H1 (cell line): ENCODE measurements at regions not wholly inside any gene's neighbourhood (a gene's known extent, or its start where the extent isn't known, plus 50 kb on each side); places are given as distances from the start of the nearest gene placed in this dataset.

Experiments used
- CTCF ChIA-PET: fragments of 300-600 bp; sonication (Branson Sonifier 250); formaldehyde crosslinking; loops from one replicate; lab custom pipeline; 2021; ENCODE audit not compliant: partially characterized antibody; lab: Charles Lee
- POLR2A ChIA-PET: fragments of 300-600 bp; sonication (Branson Sonifier 250); formaldehyde crosslinking; loops from one replicate; lab custom pipeline; 2021; ENCODE audit warnings: inconsistent platforms; ENCODE audit not compliant: partially characterized antibody; lab: Charles Lee
- DNase-seq, 2 experiments: peaks; one replicate each; pipeline versions ENCODE4 v3.0.0 to v3.0.0-alpha.2; 2010 to 2022; ENCODE audit warnings: low spot score in 2 of 2, low read depth in 1 of 2, mixed read lengths in 1 of 2
- FAIRE-seq: peaks from 2 replicates; lab custom pipeline; 2011; peaks lifted over from hg19 to GRCh38; lab: Jason Lieb, UNC
- H2AFZ ChIP-seq: 2 replicates; pipeline ENCODE4 v1.8.1; 2012; ENCODE audit warnings: low read length, inconsistent platforms
- H2AK5ac ChIP-seq: 2 replicates; pipeline ENCODE4 v1.6.1; 2013; ENCODE audit warnings: low read depth, low read length
- H2BK120ac ChIP-seq: replicated peaks from 2 replicates; pipeline ENCODE3; 2013; ENCODE audit warnings: low read depth, low read length, inconsistent platforms
- H2BK12ac ChIP-seq: 2 replicates; pipeline ENCODE4 v1.6.1; 2013; ENCODE audit warnings: low read depth, low read length
- H2BK15ac ChIP-seq: 2 replicates; pipeline ENCODE4 v1.6.1; 2013; ENCODE audit warnings: low read length
- H2BK20ac ChIP-seq: 2 replicates; pipeline ENCODE4 v1.6.1; 2013; ENCODE audit warnings: low read length
- H2BK5ac ChIP-seq: 2 replicates; pipeline ENCODE4 v1.6.1; 2013; ENCODE audit warnings: low read depth, low read length
- H3K14ac ChIP-seq: 2 replicates; pipeline ENCODE4 v1.6.1; 2013; ENCODE audit warnings: inconsistent platforms; ENCODE audit not compliant: insufficient read length
- H3K18ac ChIP-seq: 2 replicates; pipeline ENCODE4 v1.6.1; 2013; ENCODE audit warnings: low read length; ENCODE audit errors: extremely low read depth
- H3K23ac ChIP-seq: 2 replicates; pipeline ENCODE4 v1.6.1; 2013; ENCODE audit warnings: inconsistent platforms; ENCODE audit not compliant: insufficient read length
- H3K23me2 ChIP-seq: 2 replicates; pipeline ENCODE4 v1.6.1; 2013; ENCODE audit warnings: low read depth, low read length
- H3K27ac ChIP-seq: 2 replicates; pipeline ENCODE4 v1.6.1; 2011; ENCODE audit warnings: low read depth, low read length, inconsistent platforms
- H3K27me3 ChIP-seq, 4 experiments: replicated peaks in 1 of 4; 1 replicate in 1 of 4; 2 replicates in 3 of 4; pipeline versions ENCODE4 v1.6.1 to v1.8.1; 2011 to 2013; ENCODE audit warnings: low read length in 3 of 4, mild to moderate bottlenecking in 3 of 4, inconsistent platforms in 2 of 4, mixed read lengths in 2 of 4, moderate library complexity in 1 of 4; ENCODE audit not compliant: control insufficient read depth in 3 of 4, insufficient read depth in 3 of 4; ENCODE audit errors: extremely low read depth in 1 of 4
- H3K36me3 ChIP-seq, 4 experiments: 2 replicates each; pipeline versions ENCODE4 v1.6.1 to v1.8.1; 2011 to 2013; ENCODE audit warnings: mild to moderate bottlenecking in 4 of 4, low read length in 3 of 4, moderate library complexity in 2 of 4, control low read depth in 1 of 4, inconsistent platforms in 1 of 4; ENCODE audit not compliant: insufficient read depth in 4 of 4, control insufficient read depth in 2 of 4
- H3K4ac ChIP-seq: replicated peaks from 2 replicates; pipeline ENCODE3; 2013; ENCODE audit warnings: low read length, low read depth, mixed read lengths, inconsistent platforms; ENCODE audit not compliant: insufficient read length
- H3K4me1 ChIP-seq, 4 experiments: replicated peaks in 1 of 4; 1 replicate in 1 of 4; 2 replicates in 3 of 4; pipeline versions ENCODE4 v1.6.1 to v1.8.1; 2011 to 2013; ENCODE audit warnings: low read length in 3 of 4, inconsistent platforms in 2 of 4, mixed read lengths in 1 of 4; ENCODE audit not compliant: insufficient read depth in 4 of 4, control insufficient read depth in 3 of 4
- H3K4me2 ChIP-seq, 2 experiments: 2 replicates each; pipeline versions ENCODE4 v1.6.1 to v1.8.1; 2011 to 2013; ENCODE audit warnings: low read depth in 2 of 2, low read length in 2 of 2, control low read depth in 1 of 2, inconsistent platforms in 1 of 2, mild to moderate bottlenecking in 1 of 2; ENCODE audit not compliant: insufficient read depth in 1 of 2
- H3K4me3 ChIP-seq, 4 experiments: fragments of 200-600, 300-600 bp in 1 of 4; sonication (generic), shearing (Covaris generic), sonication (Bioruptor Twin) in 1 of 4; 2 replicates each; pipeline versions ENCODE4 v1.5.1 to v1.8.1; 2011 to 2016; ENCODE audit warnings: low read length in 4 of 4, low read depth in 3 of 4, control low read depth in 2 of 4, inconsistent platforms in 2 of 4, mild to moderate bottlenecking in 2 of 4, mixed read lengths in 1 of 4, moderate library complexity in 1 of 4; ENCODE audit not compliant: insufficient read depth in 2 of 4; ENCODE audit errors: extremely low read depth in 1 of 4
- H3K56ac ChIP-seq: replicated peaks from 2 replicates; pipeline ENCODE3; 2013; ENCODE audit warnings: low read depth, mild to moderate bottlenecking, mixed read lengths, low read length, inconsistent platforms; ENCODE audit not compliant: insufficient read length
- H3K79me1 ChIP-seq: 2 replicates; pipeline ENCODE4 v1.6.1; 2013; ENCODE audit warnings: low read depth, low read length, control low read depth
- H3K79me2 ChIP-seq, 2 experiments: 2 replicates each; pipeline versions ENCODE4 v1.6.1 to v1.8.1; 2012 to 2013; ENCODE audit warnings: low read length in 2 of 2, mild to moderate bottlenecking in 2 of 2, inconsistent platforms in 1 of 2; ENCODE audit not compliant: insufficient read depth in 2 of 2, control insufficient read depth in 1 of 2
- H3K9ac ChIP-seq, 4 experiments: replicated peaks in 1 of 4; 1 replicate in 1 of 4; 2 replicates in 3 of 4; pipeline versions ENCODE4 v1.6.1 to v1.8.1; 2011 to 2013; ENCODE audit warnings: low read depth in 3 of 4, low read length in 3 of 4, control low read depth in 2 of 4, mild to moderate bottlenecking in 2 of 4, moderate library complexity in 2 of 4, inconsistent platforms in 1 of 4; ENCODE audit errors: extremely low read depth in 1 of 4
- H3K9me3 ChIP-seq, 2 experiments: 2 replicates each; pipeline versions ENCODE4 v1.6.1 to v1.8.1; 2012 to 2013; ENCODE audit warnings: mild to moderate bottlenecking in 2 of 2, moderate library complexity in 2 of 2, control low read depth in 1 of 2, inconsistent platforms in 1 of 2, low read depth in 1 of 2, low read length in 1 of 2, mixed read lengths in 1 of 2; ENCODE audit not compliant: insufficient read depth in 2 of 2
- H4K20me1 ChIP-seq, 2 experiments: replicated peaks in 1 of 2; 2 replicates each; pipeline versions ENCODE3 to v1.8.1; 2011 to 2013; ENCODE audit warnings: inconsistent platforms in 2 of 2, low read length in 2 of 2, mild to moderate bottlenecking in 1 of 2; ENCODE audit not compliant: insufficient read depth in 2 of 2, control insufficient read depth in 1 of 2
- H4K5ac ChIP-seq: 2 replicates; pipeline ENCODE4 v1.6.1; 2013; ENCODE audit warnings: low read length, low read depth, mixed read lengths, inconsistent platforms; ENCODE audit not compliant: insufficient read length
- H4K8ac ChIP-seq: 2 replicates; pipeline ENCODE4 v1.8.0; 2013; ENCODE audit warnings: mild to moderate bottlenecking, moderate library complexity, low read length, inconsistent platforms; ENCODE audit not compliant: insufficient read depth; ENCODE audit errors: extremely low read depth
- H4K91ac ChIP-seq: replicated peaks from 2 replicates; pipeline ENCODE3; 2013; ENCODE audit warnings: low read length, mixed read lengths, inconsistent platforms; ENCODE audit not compliant: insufficient read length
- ASH2L ChIP-seq: fragments of 200-600, 300-600 bp; sonication (generic); IDR thresholded peaks from one replicate; pipeline ENCODE4 v1.7.1; 2017; ENCODE audit warnings: low read length
- BACH1 ChIP-seq: IDR thresholded peaks from 2 replicates; pipeline ENCODE4 v1.6.1; 2012; ENCODE audit warnings: low read length, improper control_type of control experiment
- CBX5 ChIP-seq: fragments of 300-800, 300-1000 bp; sonication (generic); IDR thresholded peaks from 2 replicates; pipeline ENCODE4 v1.7.1; 2016; ENCODE audit warnings: antibody characterized with exemption, low read length, low read depth
- GABPA ChIP-seq: IDR thresholded peaks from 2 replicates; pipeline ENCODE4 v1.6.1; 2011; ENCODE audit warnings: mild to moderate bottlenecking, low read length, moderate library complexity, borderline replicate concordance; ENCODE audit not compliant: insufficient read depth
- HDAC6 ChIP-seq: IDR thresholded peaks from one replicate; pipeline ENCODE4 v1.7.1; 2012; ENCODE audit warnings: low read depth, mild to moderate bottlenecking, inconsistent platforms, low read length, moderate library complexity
- MAFK ChIP-seq: IDR thresholded peaks from 2 replicates; pipeline ENCODE4 v1.6.1; 2012; ENCODE audit warnings: low read depth, mild to moderate bottlenecking, improper control_type of control experiment, low read length
- POLR2A ChIP-seq, 2 experiments: IDR thresholded peaks; 1 replicate in 1 of 2; 2 replicates in 1 of 2; pipeline ENCODE4 v1.6.1; 2011; ENCODE audit warnings: low read depth in 2 of 2, low read length in 2 of 2, mild to moderate bottlenecking in 2 of 2; ENCODE audit errors: control extremely low read depth in 1 of 2
- POU5F1 ChIP-seq: IDR thresholded peaks from 2 replicates; pipeline ENCODE4 v1.6.1; 2011; ENCODE audit warnings: low read depth, mild to moderate bottlenecking, low read length, moderate library complexity
- RAD21 ChIP-seq, 2 experiments: IDR thresholded peaks in 1 of 2; conservative IDR thresholded peaks in 1 of 2; 2 replicates each; pipeline ENCODE4 v1.6.1; 2011; ENCODE audit warnings: low read depth in 2 of 2, low read length in 2 of 2, improper control_type of control experiment in 1 of 2, inconsistent platforms in 1 of 2, mild to moderate bottlenecking in 1 of 2, moderate library complexity in 1 of 2
- SIX5 ChIP-seq: IDR thresholded peaks from 2 replicates; pipeline ENCODE4 v1.6.1; 2011; ENCODE audit warnings: mild to moderate bottlenecking, low read depth, low read length
- SP4 ChIP-seq: IDR thresholded peaks from 2 replicates; pipeline ENCODE4 v1.6.1; 2012; ENCODE audit warnings: low read length, inconsistent platforms
- SRF ChIP-seq: IDR thresholded peaks from 2 replicates; pipeline ENCODE4 v1.6.1; 2011; ENCODE audit warnings: mild to moderate bottlenecking, low read depth, low read length, moderate library complexity
- ZNF274 ChIP-seq: IDR thresholded peaks from 2 replicates; pipeline ENCODE4 v1.7.0; 2012; ENCODE audit warnings: low read length, borderline replicate concordance; ENCODE audit errors: extremely low read depth
- WGBS, 2 experiments: shearing (Covaris generic) in 1 of 2; methylation state at CpG; one replicate each; pipeline versions ENCODE4 v1.1.6 to v1.1.7; 2013 to 2015; ENCODE audit warnings: low lambda C conversion rate in 2 of 2, mixed read lengths in 2 of 2, inconsistent platforms in 1 of 2, low coverage in 1 of 2, missing lambda C conversion rate in 1 of 2; ENCODE audit not compliant: insufficient replicate concordance in 2 of 2, insufficient coverage in 1 of 2, insufficient read length in 1 of 2; ENCODE audit errors: extremely low coverage in 1 of 2, missing lambda C conversion rate in 1 of 2; 5-methylcytosine and 5-hydroxymethylcytosine counted together
- TF ChIP-seq, protein P1 (sequence below): IDR thresholded peaks from 2 replicates; pipeline ENCODE4 v1.6.1; 2012; ENCODE audit warnings: inconsistent platforms

DNA sequence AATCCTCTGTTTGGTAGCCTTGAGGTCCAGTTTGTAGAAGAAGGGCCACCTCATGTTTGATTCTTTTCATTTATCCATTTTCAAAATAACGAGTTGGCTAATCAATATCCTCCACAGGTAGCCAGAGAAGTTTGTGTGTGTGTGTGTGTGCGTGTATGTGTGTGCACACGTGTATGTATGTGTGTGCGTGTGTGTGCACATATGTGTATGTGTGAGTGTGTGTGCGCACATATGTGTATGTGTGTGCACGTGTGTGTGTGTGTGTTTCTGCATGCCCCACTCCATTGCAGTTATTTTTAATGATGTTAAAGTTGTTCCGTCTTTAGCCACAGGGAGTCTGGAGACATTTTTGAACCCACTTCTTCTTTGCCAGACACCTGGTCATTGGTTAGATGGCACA is 112.8 kb upstream of the PRKCQ start:
- H2AK5ac ChIP-seq, result no peak overlapping the region
- H2AFZ ChIP-seq, result no peak overlapping the region
- no peak overlapping the region for H3K4me2 ChIP-seq
- no peak overlapping the region for H4K91ac ChIP-seq
- no peaks in the 10 kb centered on the region for H3K36me3 ChIP-seq
- no peaks in the 10 kb centered on the region for H3K79me1 ChIP-seq
- DNase-seq (no peak), FAIRE-seq (no peak)
- H2BK20ac ChIP-seq, result no peak overlapping the region
- H3K79me2 ChIP-seq, result no peaks in the 10 kb centered on the region
- H3K9ac ChIP-seq, result no peak overlapping the region
- H3K56ac ChIP-seq, result no peak overlapping the region
- H2BK5ac ChIP-seq, result no peak overlapping the region
- peak overlapping the region; percentile 45; the same call in 1 of the 2 replicates for H2BK12ac ChIP-seq
- peaks cover 0 to 3% (median 0%) of the 10 kb centered on the region in 4 experiments; a peak in 1 of 7 replicates for H3K4me1 ChIP-seq
- H2BK120ac ChIP-seq, result no peak overlapping the region
- H2BK15ac ChIP-seq, result no peak overlapping the region
- H3K27ac ChIP-seq, result no peak overlapping the region
- POLR2A ChIA-PET, result no interaction called here
- no peak overlapping the region for H3K14ac ChIP-seq
- H3K4ac ChIP-seq, result no peak overlapping the region
- H4K5ac ChIP-seq, result no peak overlapping the region
- peaks cover 2% of the 10 kb centered on the region; the same call in 1 of the 2 replicates for H3K23me2 ChIP-seq
- no peak overlapping the region for H3K18ac ChIP-seq
- H3K27me3 ChIP-seq, result peaks cover 0 to 1% (median 0%) of the 10 kb centered on the region in 4 experiments; a peak in 1 of 7 replicates
- no peak overlapping the region for H3K23ac ChIP-seq
- CTCF ChIA-PET, result no interaction called here
- 92% methylated on average over 7 of the region's 7 CpGs; no CpG with 5 or more reads in 1 of the 2 experiments for WGBS, 2 experiments
- no peak overlapping the region for H4K8ac ChIP-seq
- no peaks in the 10 kb centered on the region for H3K9me3 ChIP-seq
- H4K20me1 ChIP-seq, result peaks cover 0 to 1% of the 10 kb centered on the region in 2 experiments
- no peak overlapping the region for H3K4me3 ChIP-seq
- TF ChIP-seq SRF, result no peak
- TF ChIP-seq SIX5, result no peak
- TF ChIP-seq CBX5, result no peak
- TF ChIP-seq HDAC6, result no peak
- TF ChIP-seq, protein P1, sequence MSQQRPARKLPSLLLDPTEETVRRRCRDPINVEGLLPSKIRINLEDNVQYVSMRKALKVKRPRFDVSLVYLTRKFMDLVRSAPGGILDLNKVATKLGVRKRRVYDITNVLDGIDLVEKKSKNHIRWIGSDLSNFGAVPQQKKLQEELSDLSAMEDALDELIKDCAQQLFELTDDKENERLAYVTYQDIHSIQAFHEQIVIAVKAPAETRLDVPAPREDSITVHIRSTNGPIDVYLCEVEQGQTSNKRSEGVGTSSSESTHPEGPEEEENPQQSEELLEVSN, result no peak
- no peak for TF ChIP-seq BACH1
- no peak for TF ChIP-seq SP4
- no peak for TF ChIP-seq RAD21 (IDR thresholded peaks at IDR 0.05 in 1 of 2, conservative IDR thresholded peaks at IDR 0.05 in 1 of 2; ENCODE audit: low read depth in 2 of 2, low read length in 2 of 2)
- no peak for TF ChIP-seq ZNF274
- no peak for TF ChIP-seq GABPA
- TF ChIP-seq POU5F1, result no peak
- no peak for TF ChIP-seq MAFK
- TF ChIP-seq POLR2A (IDR thresholded peaks at IDR 0.05; ENCODE audit: control extremely low read depth in 1 of 2, low read depth in 2 of 2, low read length in 2 of 2), result no peak
- no peak for TF ChIP-seq ASH2L
